H1 (cell line): ENCODE measurements at regions not wholly inside any gene's neighbourhood (a gene's known extent, or its start where the extent isn't known, plus 50 kb on each side); places are given as distances from the start of the nearest gene placed in this dataset.

Experiments used
- CTCF ChIA-PET: fragments of 300-600 bp; sonication (Branson Sonifier 250); formaldehyde crosslinking; loops from one replicate; lab custom pipeline; 2021; ENCODE audit not compliant: partially characterized antibody; lab: Charles Lee
- POLR2A ChIA-PET: fragments of 300-600 bp; sonication (Branson Sonifier 250); formaldehyde crosslinking; loops from one replicate; lab custom pipeline; 2021; ENCODE audit warnings: inconsistent platforms; ENCODE audit not compliant: partially characterized antibody; lab: Charles Lee
- DNase-seq, 2 experiments: peaks; one replicate each; pipeline versions ENCODE4 v3.0.0 to v3.0.0-alpha.2; 2010 to 2022; ENCODE audit warnings: low spot score in 2 of 2, low read depth in 1 of 2, mixed read lengths in 1 of 2
- FAIRE-seq: peaks from 2 replicates; lab custom pipeline; 2011; peaks lifted over from hg19 to GRCh38; lab: Jason Lieb, UNC
- H2AFZ ChIP-seq: 2 replicates; pipeline ENCODE4 v1.8.1; 2012; ENCODE audit warnings: low read length, inconsistent platforms
- H2AK5ac ChIP-seq: 2 replicates; pipeline ENCODE4 v1.6.1; 2013; ENCODE audit warnings: low read depth, low read length
- H2BK120ac ChIP-seq: replicated peaks from 2 replicates; pipeline ENCODE3; 2013; ENCODE audit warnings: low read depth, low read length, inconsistent platforms
- H2BK12ac ChIP-seq: 2 replicates; pipeline ENCODE4 v1.6.1; 2013; ENCODE audit warnings: low read depth, low read length
- H2BK15ac ChIP-seq: 2 replicates; pipeline ENCODE4 v1.6.1; 2013; ENCODE audit warnings: low read length
- H2BK20ac ChIP-seq: 2 replicates; pipeline ENCODE4 v1.6.1; 2013; ENCODE audit warnings: low read length
- H2BK5ac ChIP-seq: 2 replicates; pipeline ENCODE4 v1.6.1; 2013; ENCODE audit warnings: low read depth, low read length
- H3K14ac ChIP-seq: 2 replicates; pipeline ENCODE4 v1.6.1; 2013; ENCODE audit warnings: inconsistent platforms; ENCODE audit not compliant: insufficient read length
- H3K18ac ChIP-seq: 2 replicates; pipeline ENCODE4 v1.6.1; 2013; ENCODE audit warnings: low read length; ENCODE audit errors: extremely low read depth
- H3K23ac ChIP-seq: 2 replicates; pipeline ENCODE4 v1.6.1; 2013; ENCODE audit warnings: inconsistent platforms; ENCODE audit not compliant: insufficient read length
- H3K23me2 ChIP-seq: 2 replicates; pipeline ENCODE4 v1.6.1; 2013; ENCODE audit warnings: low read depth, low read length
- H3K27ac ChIP-seq: 2 replicates; pipeline ENCODE4 v1.6.1; 2011; ENCODE audit warnings: low read depth, low read length, inconsistent platforms
- H3K27me3 ChIP-seq, 4 experiments: replicated peaks in 1 of 4; 1 replicate in 1 of 4; 2 replicates in 3 of 4; pipeline versions ENCODE4 v1.6.1 to v1.8.1; 2011 to 2013; ENCODE audit warnings: low read length in 3 of 4, mild to moderate bottlenecking in 3 of 4, inconsistent platforms in 2 of 4, mixed read lengths in 2 of 4, moderate library complexity in 1 of 4; ENCODE audit not compliant: control insufficient read depth in 3 of 4, insufficient read depth in 3 of 4; ENCODE audit errors: extremely low read depth in 1 of 4
- H3K36me3 ChIP-seq, 4 experiments: 2 replicates each; pipeline versions ENCODE4 v1.6.1 to v1.8.1; 2011 to 2013; ENCODE audit warnings: mild to moderate bottlenecking in 4 of 4, low read length in 3 of 4, moderate library complexity in 2 of 4, control low read depth in 1 of 4, inconsistent platforms in 1 of 4; ENCODE audit not compliant: insufficient read depth in 4 of 4, control insufficient read depth in 2 of 4
- H3K4ac ChIP-seq: replicated peaks from 2 replicates; pipeline ENCODE3; 2013; ENCODE audit warnings: low read length, low read depth, mixed read lengths, inconsistent platforms; ENCODE audit not compliant: insufficient read length
- H3K4me1 ChIP-seq, 4 experiments: replicated peaks in 1 of 4; 1 replicate in 1 of 4; 2 replicates in 3 of 4; pipeline versions ENCODE4 v1.6.1 to v1.8.1; 2011 to 2013; ENCODE audit warnings: low read length in 3 of 4, inconsistent platforms in 2 of 4, mixed read lengths in 1 of 4; ENCODE audit not compliant: insufficient read depth in 4 of 4, control insufficient read depth in 3 of 4
- H3K4me2 ChIP-seq, 2 experiments: 2 replicates each; pipeline versions ENCODE4 v1.6.1 to v1.8.1; 2011 to 2013; ENCODE audit warnings: low read depth in 2 of 2, low read length in 2 of 2, control low read depth in 1 of 2, inconsistent platforms in 1 of 2, mild to moderate bottlenecking in 1 of 2; ENCODE audit not compliant: insufficient read depth in 1 of 2
- H3K4me3 ChIP-seq, 4 experiments: fragments of 200-600, 300-600 bp in 1 of 4; sonication (generic), shearing (Covaris generic), sonication (Bioruptor Twin) in 1 of 4; 2 replicates each; pipeline versions ENCODE4 v1.5.1 to v1.8.1; 2011 to 2016; ENCODE audit warnings: low read length in 4 of 4, low read depth in 3 of 4, control low read depth in 2 of 4, inconsistent platforms in 2 of 4, mild to moderate bottlenecking in 2 of 4, mixed read lengths in 1 of 4, moderate library complexity in 1 of 4; ENCODE audit not compliant: insufficient read depth in 2 of 4; ENCODE audit errors: extremely low read depth in 1 of 4
- H3K56ac ChIP-seq: replicated peaks from 2 replicates; pipeline ENCODE3; 2013; ENCODE audit warnings: low read depth, mild to moderate bottlenecking, mixed read lengths, low read length, inconsistent platforms; ENCODE audit not compliant: insufficient read length
- H3K79me1 ChIP-seq: 2 replicates; pipeline ENCODE4 v1.6.1; 2013; ENCODE audit warnings: low read depth, low read length, control low read depth
- H3K79me2 ChIP-seq, 2 experiments: 2 replicates each; pipeline versions ENCODE4 v1.6.1 to v1.8.1; 2012 to 2013; ENCODE audit warnings: low read length in 2 of 2, mild to moderate bottlenecking in 2 of 2, inconsistent platforms in 1 of 2; ENCODE audit not compliant: insufficient read depth in 2 of 2, control insufficient read depth in 1 of 2
- H3K9ac ChIP-seq, 4 experiments: replicated peaks in 1 of 4; 1 replicate in 1 of 4; 2 replicates in 3 of 4; pipeline versions ENCODE4 v1.6.1 to v1.8.1; 2011 to 2013; ENCODE audit warnings: low read depth in 3 of 4, low read length in 3 of 4, control low read depth in 2 of 4, mild to moderate bottlenecking in 2 of 4, moderate library complexity in 2 of 4, inconsistent platforms in 1 of 4; ENCODE audit errors: extremely low read depth in 1 of 4
- H3K9me3 ChIP-seq, 2 experiments: 2 replicates each; pipeline versions ENCODE4 v1.6.1 to v1.8.1; 2012 to 2013; ENCODE audit warnings: mild to moderate bottlenecking in 2 of 2, moderate library complexity in 2 of 2, control low read depth in 1 of 2, inconsistent platforms in 1 of 2, low read depth in 1 of 2, low read length in 1 of 2, mixed read lengths in 1 of 2; ENCODE audit not compliant: insufficient read depth in 2 of 2
- H4K20me1 ChIP-seq, 2 experiments: replicated peaks in 1 of 2; 2 replicates each; pipeline versions ENCODE3 to v1.8.1; 2011 to 2013; ENCODE audit warnings: inconsistent platforms in 2 of 2, low read length in 2 of 2, mild to moderate bottlenecking in 1 of 2; ENCODE audit not compliant: insufficient read depth in 2 of 2, control insufficient read depth in 1 of 2
- H4K5ac ChIP-seq: 2 replicates; pipeline ENCODE4 v1.6.1; 2013; ENCODE audit warnings: low read length, low read depth, mixed read lengths, inconsistent platforms; ENCODE audit not compliant: insufficient read length
- H4K8ac ChIP-seq: 2 replicates; pipeline ENCODE4 v1.8.0; 2013; ENCODE audit warnings: mild to moderate bottlenecking, moderate library complexity, low read length, inconsistent platforms; ENCODE audit not compliant: insufficient read depth; ENCODE audit errors: extremely low read depth
- H4K91ac ChIP-seq: replicated peaks from 2 replicates; pipeline ENCODE3; 2013; ENCODE audit warnings: low read length, mixed read lengths, inconsistent platforms; ENCODE audit not compliant: insufficient read length
- ATF2 ChIP-seq: IDR thresholded peaks from 2 replicates; pipeline ENCODE4 v1.6.1; 2012; ENCODE audit warnings: low read length, inconsistent platforms
- CHD1 ChIP-seq: IDR thresholded peaks from 2 replicates; pipeline ENCODE4 v1.6.1; 2012; ENCODE audit warnings: low read depth, low read length, improper control_type of control experiment
- E2F6 ChIP-seq: IDR thresholded peaks from 2 replicates; pipeline ENCODE4 v1.6.1; 2012; ENCODE audit warnings: inconsistent platforms
- HDAC6 ChIP-seq: IDR thresholded peaks from one replicate; pipeline ENCODE4 v1.7.1; 2012; ENCODE audit warnings: low read depth, mild to moderate bottlenecking, inconsistent platforms, low read length, moderate library complexity
- NANOG ChIP-seq: IDR thresholded peaks from 2 replicates; pipeline ENCODE4 v1.6.1; 2011; ENCODE audit warnings: low read length, low read depth, mild to moderate bottlenecking, inconsistent platforms; ENCODE audit not compliant: insufficient read depth, poor library complexity, severe bottlenecking
- SAP30 ChIP-seq: fragments of 300-600 bp; sonication (generic); IDR thresholded peaks from 2 replicates; pipeline ENCODE4 v1.7.1; 2012; ENCODE audit warnings: low read length, moderate library complexity, mild to moderate bottlenecking, inconsistent platforms; ENCODE audit not compliant: insufficient read depth, insufficient replicate concordance
- WGBS, 2 experiments: shearing (Covaris generic) in 1 of 2; methylation state at CpG; one replicate each; pipeline versions ENCODE4 v1.1.6 to v1.1.7; 2013 to 2015; ENCODE audit warnings: low lambda C conversion rate in 2 of 2, mixed read lengths in 2 of 2, inconsistent platforms in 1 of 2, low coverage in 1 of 2, missing lambda C conversion rate in 1 of 2; ENCODE audit not compliant: insufficient replicate concordance in 2 of 2, insufficient coverage in 1 of 2, insufficient read length in 1 of 2; ENCODE audit errors: extremely low coverage in 1 of 2, missing lambda C conversion rate in 1 of 2; 5-methylcytosine and 5-hydroxymethylcytosine counted together

DNA sequence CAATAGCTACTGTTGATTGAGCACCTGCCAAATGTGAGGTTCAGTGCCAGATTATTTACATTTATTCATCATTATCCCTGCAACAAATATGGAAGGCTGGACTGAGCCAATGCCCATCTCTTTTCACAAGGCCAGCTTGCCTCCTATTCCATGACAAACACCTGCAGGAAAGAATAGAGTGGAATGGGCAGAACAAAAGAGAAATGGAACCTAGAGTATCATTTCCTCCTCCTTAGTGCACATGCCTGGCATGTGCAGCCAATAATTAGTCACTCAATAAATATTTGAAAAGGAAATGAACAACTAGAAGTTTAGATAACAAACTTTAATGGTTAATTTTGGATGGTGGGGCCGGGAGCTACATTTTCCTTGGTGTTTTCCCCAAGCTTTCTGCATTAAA lies 61.4 kb upstream of the MYRIP start:
- no peak overlapping the region for H2BK20ac ChIP-seq
- DNase-seq (no peak), FAIRE-seq (no peak)
- H3K27ac ChIP-seq: no peak overlapping the region
- H2AFZ ChIP-seq: no peak overlapping the region
- no peaks in the 10 kb centered on the region for H3K23me2 ChIP-seq
- no peak overlapping the region for H2BK120ac ChIP-seq
- H4K5ac ChIP-seq: no peak overlapping the region
- H3K14ac ChIP-seq: no peak overlapping the region
- H2AK5ac ChIP-seq: no peak overlapping the region
- no peak overlapping the region for H3K23ac ChIP-seq
- TF ChIP-seq E2F6 (no peak), HDAC6 (no peak), CHD1 (no peak), NANOG (no peak), SAP30 (no peak), ATF2 (no peak)
- ChIA-PET POLR2A (no interaction called here), CTCF (interaction anchor here (1.1 to 1.2 kb wide), 2 partner anchors 32 to 64 kb away, joined by 3 read pairs; no protein-coding TSS in a partner anchor)
- no peaks in the 10 kb centered on the region for H3K4me1 ChIP-seq
- H3K9me3 ChIP-seq: no peaks in the 10 kb centered on the region
- no peak overlapping the region for H2BK15ac ChIP-seq
- no peaks in the 10 kb centered on the region for H3K27me3 ChIP-seq
- H2BK5ac ChIP-seq: no peak overlapping the region
- no peak overlapping the region for H4K8ac ChIP-seq
- no peaks in the 10 kb centered on the region for H3K79me1 ChIP-seq
- no peak overlapping the region for H3K9ac ChIP-seq
- no peak overlapping the region for H3K4me3 ChIP-seq
- H3K36me3 ChIP-seq: no peaks in the 10 kb centered on the region
- H3K18ac ChIP-seq: no peak overlapping the region
- no peaks in the 10 kb centered on the region for H3K79me2 ChIP-seq
- WGBS, 2 experiments: 65% methylated on average over 1 of the region's 1 CpG; no CpG with 5 or more reads in 1 of the 2 experiments
- H4K20me1 ChIP-seq: no peaks in the 10 kb centered on the region
- no peak overlapping the region for H2BK12ac ChIP-seq
- no peak overlapping the region for H4K91ac ChIP-seq
- H3K4ac ChIP-seq: no peak overlapping the region
- H3K56ac ChIP-seq: no peak overlapping the region
- no peak overlapping the region for H3K4me2 ChIP-seq
